ES-I3 (cell line): ENCODE measurements at regions not wholly inside any gene's neighbourhood (a gene's known extent, or its start where the extent isn't known, plus 50 kb on each side); places are given as distances from the start of the nearest gene placed in this dataset.

ENCODE experiments used
- H3K36me3 ChIP-seq: 2 replicates; pipeline ENCODE4 v1.6.1; 2013; ENCODE audit warnings: mild to moderate bottlenecking, low read length, control low read depth, moderate library complexity; ENCODE audit not compliant: insufficient read depth
- H3K4me1 ChIP-seq: 2 replicates; pipeline ENCODE4 v1.6.1; 2013; ENCODE audit warnings: mild to moderate bottlenecking, control low read depth, low read length; ENCODE audit not compliant: insufficient read depth
- H3K9ac ChIP-seq: 2 replicates; pipeline ENCODE4 v1.6.1; 2013; ENCODE audit warnings: low read depth, mild to moderate bottlenecking, low read length, moderate library complexity
- H3K9me3 ChIP-seq: 2 replicates; pipeline ENCODE4 v1.6.1; 2013; ENCODE audit warnings: mild to moderate bottlenecking, low read length, moderate library complexity; ENCODE audit not compliant: control insufficient read depth, insufficient read depth

DNA sequence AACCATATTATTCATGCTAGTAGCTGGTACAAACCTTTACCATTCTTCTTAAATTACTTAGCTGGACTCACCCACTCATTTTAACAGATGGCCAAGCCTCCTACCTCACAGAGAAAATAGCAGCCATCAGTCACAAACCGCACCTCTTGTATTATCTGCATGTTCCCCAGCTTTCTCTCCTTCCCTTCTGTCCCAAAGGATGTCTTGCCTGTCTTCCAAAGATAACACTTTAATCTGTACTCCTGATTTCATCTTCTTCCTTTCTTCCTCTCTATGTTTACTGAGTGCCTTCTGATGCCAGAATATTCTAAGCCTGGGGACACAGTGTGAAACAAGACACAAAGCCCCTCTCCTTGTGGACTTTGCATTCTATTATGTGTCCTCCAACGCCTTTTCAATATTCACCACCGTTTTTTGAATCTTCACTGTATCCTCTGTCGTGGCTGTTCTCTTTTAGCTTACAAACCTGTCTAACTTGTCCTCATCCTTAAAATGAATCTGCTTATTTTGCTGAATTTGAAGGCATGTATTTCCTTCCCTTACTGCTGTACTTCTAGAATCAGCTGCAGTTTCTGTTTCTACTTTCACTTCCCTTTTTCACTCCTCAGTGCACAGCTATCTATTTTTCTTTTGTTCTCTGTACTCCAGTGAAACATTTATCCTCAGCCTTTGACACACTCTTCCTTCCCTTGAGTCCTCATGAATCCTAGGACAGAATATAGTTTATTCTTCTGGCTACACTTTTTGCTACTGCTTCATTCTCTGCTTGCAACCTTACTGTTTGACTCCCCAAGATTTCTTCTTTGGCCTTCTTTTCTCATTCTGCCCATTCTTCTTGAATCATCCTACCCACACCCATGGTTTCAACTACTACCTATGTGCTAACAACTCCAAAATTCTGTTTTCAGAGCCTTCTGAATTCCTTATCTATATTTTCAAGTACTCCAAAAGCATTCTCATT, 216.9 kb upstream of the SAMSN1 start:
- Histone ChIP-seq H3K9me3 (no peaks in the 10 kb centered on the region; the same call in 1 of the 2 replicates), H3K9ac (no peak overlapping the region), H3K36me3 (no peaks in the 10 kb centered on the region), H3K4me1 (no peaks in the 10 kb centered on the region)

- Histone ChIP-seq H3K9me3 (no peaks in the 10 kb centered on the region; the same call in 1 of the 2 replicates), H3K9ac (no peak overlapping the region), H3K4me1 (no peaks in the 10 kb centered on the region), H3K36me3 (no peaks in the 10 kb centered on the region)
These were observed 216.2 kb upstream of the SAMSN1 start for GRCh38 chr21:14762327-14762726.

- H3K9me3 ChIP-seq: no peaks in the 10 kb centered on the region
- H3K9ac ChIP-seq: no peak overlapping the region
- no peaks in the 10 kb centered on the region for H3K36me3 ChIP-seq
- H3K4me1 ChIP-seq: no peaks in the 10 kb centered on the region
These were observed 213.2 kb upstream of the SAMSN1 start for GRCh38 chr21:14759285-14759684.

- Histone ChIP-seq H3K9me3 (no peaks in the 10 kb centered on the region), H3K9ac (no peak overlapping the region), H3K4me1 (no peaks in the 10 kb centered on the region), H3K36me3 (no peaks in the 10 kb centered on the region)
These were observed 212.7 kb upstream of the SAMSN1 start for GRCh38 chr21:14758849-14759248.

- Histone ChIP-seq H3K9ac (no peak overlapping the region), H3K9me3 (no peaks in the 10 kb centered on the region), H3K4me1 (no peaks in the 10 kb centered on the region), H3K36me3 (no peaks in the 10 kb centered on the region)
These were observed 211.6 kb upstream of the SAMSN1 start for GRCh38 chr21:14757533-14758327.

DNA sequence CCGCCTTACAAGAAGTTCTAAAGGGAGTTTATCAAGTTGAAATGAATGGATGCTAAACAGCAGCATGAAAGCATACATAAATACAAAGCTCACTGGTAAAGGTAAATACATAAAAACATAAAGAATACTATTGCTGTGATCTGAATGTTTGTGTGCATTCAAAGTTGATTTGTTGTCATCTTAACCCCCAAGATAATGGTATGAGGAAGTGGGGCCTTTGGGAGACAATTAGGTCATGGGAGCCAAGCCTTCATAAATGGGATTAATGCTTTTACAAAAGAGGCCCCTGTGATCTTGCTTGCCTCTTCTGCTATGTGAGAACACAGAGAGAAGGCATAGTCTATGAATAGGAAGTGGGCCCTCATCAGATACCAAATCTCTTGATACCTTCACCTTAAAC, 209.0 kb upstream of the SAMSN1 start:
- Histone ChIP-seq H3K9me3 (no peaks in the 10 kb centered on the region), H3K36me3 (no peaks in the 10 kb centered on the region), H3K4me1 (no peaks in the 10 kb centered on the region), H3K9ac (no peak overlapping the region)

GRCh38 chr21:14754682-14755081, 208.6 kb upstream of the SAMSN1 start:
- Histone ChIP-seq H3K9me3 (no peaks in the 10 kb centered on the region), H3K4me1 (no peaks in the 10 kb centered on the region), H3K9ac (no peak overlapping the region), H3K36me3 (no peaks in the 10 kb centered on the region)

- Histone ChIP-seq H3K9me3 (no peaks in the 10 kb centered on the region), H3K9ac (no peak overlapping the region), H3K36me3 (no peaks in the 10 kb centered on the region), H3K4me1 (no peaks in the 10 kb centered on the region)
These were observed 208.1 kb upstream of the SAMSN1 start for GRCh38 chr21:14754259-14754604.

DNA sequence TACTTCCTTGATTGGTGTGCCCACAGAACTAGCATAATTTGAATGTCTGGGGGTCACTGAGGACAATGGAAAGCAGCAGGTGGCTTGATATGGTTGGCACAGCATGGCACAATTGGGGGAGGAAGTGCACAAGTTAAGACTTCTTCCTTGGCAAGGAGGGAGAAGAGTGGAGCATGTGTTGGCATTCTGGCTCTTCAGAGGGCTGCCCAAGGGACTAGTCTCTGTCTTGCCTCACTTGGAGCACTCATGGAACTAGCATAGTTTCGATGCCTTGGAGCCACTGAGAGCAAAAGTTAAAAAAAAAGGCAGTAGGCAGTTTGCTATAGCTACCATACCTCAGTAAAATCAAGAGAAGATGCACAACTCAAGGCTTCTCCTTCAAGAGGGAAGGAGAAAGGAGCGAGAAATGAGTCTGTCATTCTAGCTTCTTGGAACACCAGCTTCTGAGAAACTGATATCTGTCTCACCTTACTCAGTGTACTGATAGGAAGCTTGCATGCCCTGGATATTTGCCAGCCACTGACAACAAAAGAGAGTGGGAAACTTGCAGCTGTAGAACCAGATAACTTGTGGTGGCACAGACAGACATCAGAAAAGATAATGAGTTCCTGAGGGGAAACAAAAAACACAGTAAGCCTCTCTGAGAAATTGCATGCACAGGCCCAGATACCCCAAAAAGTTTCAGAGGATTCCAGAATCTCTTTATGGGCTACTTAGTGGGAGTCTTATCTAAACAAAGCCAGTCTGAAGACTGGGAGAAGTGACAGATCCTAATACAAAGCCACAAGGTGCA, 207.5 kb upstream of the SAMSN1 start:
- Histone ChIP-seq H3K9ac (no peak overlapping the region), H3K9me3 (no peaks in the 10 kb centered on the region), H3K4me1 (no peaks in the 10 kb centered on the region), H3K36me3 (no peaks in the 10 kb centered on the region)

- no peaks in the 10 kb centered on the region for H3K9me3 ChIP-seq
- no peaks in the 10 kb centered on the region for H3K36me3 ChIP-seq
- no peak overlapping the region for H3K9ac ChIP-seq
- H3K4me1 ChIP-seq: no peaks in the 10 kb centered on the region
These were observed 207.0 kb upstream of the SAMSN1 start for GRCh38 chr21:14753069-14753465.

DNA sequence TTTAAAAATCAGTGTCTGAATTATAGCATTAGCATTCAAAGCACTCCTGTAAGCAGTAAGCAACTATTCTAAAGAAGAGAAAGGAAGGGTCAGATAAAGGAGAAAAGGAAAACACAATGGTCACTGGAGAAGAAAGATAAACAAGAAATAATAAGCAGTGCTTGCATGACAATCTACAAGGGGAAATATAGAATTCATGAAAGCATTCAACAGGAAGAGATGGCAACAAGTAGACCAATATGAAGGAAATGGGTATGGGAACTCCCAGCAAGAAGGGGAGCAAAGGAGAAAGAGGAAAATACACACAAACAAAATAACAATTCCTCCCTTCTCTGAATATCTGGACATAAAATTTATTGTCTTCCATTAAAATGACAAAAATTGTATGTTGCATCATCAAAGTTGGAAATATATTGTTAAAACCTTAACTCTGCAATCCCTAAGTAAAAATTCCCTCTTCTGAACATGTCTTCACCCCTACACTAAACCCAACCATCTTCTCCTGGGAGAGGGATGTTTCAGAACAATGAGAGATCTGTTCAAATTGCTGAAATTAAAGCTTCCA, 206.3 kb upstream of the SAMSN1 start:
- Histone ChIP-seq H3K9ac (no peak overlapping the region), H3K36me3 (no peaks in the 10 kb centered on the region), H3K9me3 (no peaks in the 10 kb centered on the region), H3K4me1 (no peaks in the 10 kb centered on the region)

GRCh38 chr21:14751602-14752344, 205.7 kb upstream of the SAMSN1 start:
- no peak overlapping the region for H3K9ac ChIP-seq
- H3K36me3 ChIP-seq: no peaks in the 10 kb centered on the region
- no peaks in the 10 kb centered on the region for H3K9me3 ChIP-seq
- no peaks in the 10 kb centered on the region for H3K4me1 ChIP-seq

DNA sequence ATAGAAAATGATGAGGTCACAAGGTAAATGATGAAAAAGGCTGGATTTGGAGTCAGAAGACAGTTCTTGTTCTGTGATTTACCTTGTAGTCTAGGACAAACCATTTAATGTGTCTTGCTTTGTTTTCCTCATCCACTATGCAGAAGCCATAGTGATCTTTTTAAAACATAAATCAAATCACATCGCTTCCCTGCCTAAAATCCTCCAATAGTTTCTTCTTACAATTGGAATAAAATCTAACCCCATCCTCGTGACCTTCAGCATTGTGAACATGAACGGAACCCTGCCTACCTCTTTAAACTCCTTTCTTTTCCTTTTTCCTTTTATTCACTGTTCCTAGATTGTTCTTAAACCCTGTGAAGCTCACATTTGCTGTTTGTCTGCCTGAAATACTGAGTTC, 204.9 kb upstream of the SAMSN1 start:
- no peaks in the 10 kb centered on the region for H3K9me3 ChIP-seq
- no peaks in the 10 kb centered on the region for H3K4me1 ChIP-seq
- no peak overlapping the region for H3K9ac ChIP-seq
- no peaks in the 10 kb centered on the region for H3K36me3 ChIP-seq
